ENCODE measurements at regions not wholly inside any gene's neighbourhood (a gene's known extent, or its start where the extent isn't known, plus 50 kb on each side); places are given as distances from the start of the nearest gene placed in this dataset.

DNA sequence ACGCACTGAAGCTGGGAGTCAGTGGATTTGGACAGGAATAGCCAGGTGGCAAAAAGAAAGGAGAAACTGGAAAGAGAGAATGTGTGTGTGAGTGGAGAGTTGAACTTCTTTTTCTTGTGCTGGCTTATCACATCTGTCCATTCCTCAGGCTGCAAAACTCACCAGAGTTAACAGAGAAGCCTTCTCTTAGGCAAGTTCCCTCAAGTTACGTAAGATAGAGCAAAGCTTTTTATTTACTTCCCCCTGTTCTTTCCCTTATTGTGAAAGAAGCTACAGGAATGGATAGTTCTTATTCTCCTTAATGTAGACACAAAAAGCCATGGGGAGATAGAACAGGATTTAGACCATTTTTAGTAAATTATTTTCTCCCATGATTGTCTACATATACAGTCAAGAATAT lies 188.6 kb downstream of the BMP2 start:
- no peak for DNase-seq
- no peaks in the 10 kb centered on the region for H3K9me3 ChIP-seq
- no peaks in the 10 kb centered on the region for H3K27me3 ChIP-seq
- H3K4me1 ChIP-seq: no peaks in the 10 kb centered on the region
- intact Hi-C loops (cut with DNase I; ENCODE audit: low total_unique reads): no loop called here
- TF ChIP-seq, protein P1, sequence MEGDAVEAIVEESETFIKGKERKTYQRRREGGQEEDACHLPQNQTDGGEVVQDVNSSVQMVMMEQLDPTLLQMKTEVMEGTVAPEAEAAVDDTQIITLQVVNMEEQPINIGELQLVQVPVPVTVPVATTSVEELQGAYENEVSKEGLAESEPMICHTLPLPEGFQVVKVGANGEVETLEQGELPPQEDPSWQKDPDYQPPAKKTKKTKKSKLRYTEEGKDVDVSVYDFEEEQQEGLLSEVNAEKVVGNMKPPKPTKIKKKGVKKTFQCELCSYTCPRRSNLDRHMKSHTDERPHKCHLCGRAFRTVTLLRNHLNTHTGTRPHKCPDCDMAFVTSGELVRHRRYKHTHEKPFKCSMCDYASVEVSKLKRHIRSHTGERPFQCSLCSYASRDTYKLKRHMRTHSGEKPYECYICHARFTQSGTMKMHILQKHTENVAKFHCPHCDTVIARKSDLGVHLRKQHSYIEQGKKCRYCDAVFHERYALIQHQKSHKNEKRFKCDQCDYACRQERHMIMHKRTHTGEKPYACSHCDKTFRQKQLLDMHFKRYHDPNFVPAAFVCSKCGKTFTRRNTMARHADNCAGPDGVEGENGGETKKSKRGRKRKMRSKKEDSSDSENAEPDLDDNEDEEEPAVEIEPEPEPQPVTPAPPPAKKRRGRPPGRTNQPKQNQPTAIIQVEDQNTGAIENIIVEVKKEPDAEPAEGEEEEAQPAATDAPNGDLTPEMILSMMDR (IDR thresholded peaks at IDR 0.05 in 4 of 5, conservative IDR thresholded peaks at IDR 0.05 in 1 of 5): no peak
- no peak for TF ChIP-seq POLR2A (IDR thresholded peaks at IDR 0.05)
- no peak overlapping the region for H3K4me3 ChIP-seq
- no peak for ATAC-seq
- no peak overlapping the region for H3K27ac ChIP-seq
- no peaks in the 10 kb centered on the region for H3K36me3 ChIP-seq
- in situ Hi-C loops (cut with MboI; ENCODE audit: low sequenced_read_pairs in 4 of 4): loop anchor here in 1 of 4 donors (25.0 kb wide), 1 partner anchor 106 kb away; no protein-coding TSS in a partner anchor

DNA sequence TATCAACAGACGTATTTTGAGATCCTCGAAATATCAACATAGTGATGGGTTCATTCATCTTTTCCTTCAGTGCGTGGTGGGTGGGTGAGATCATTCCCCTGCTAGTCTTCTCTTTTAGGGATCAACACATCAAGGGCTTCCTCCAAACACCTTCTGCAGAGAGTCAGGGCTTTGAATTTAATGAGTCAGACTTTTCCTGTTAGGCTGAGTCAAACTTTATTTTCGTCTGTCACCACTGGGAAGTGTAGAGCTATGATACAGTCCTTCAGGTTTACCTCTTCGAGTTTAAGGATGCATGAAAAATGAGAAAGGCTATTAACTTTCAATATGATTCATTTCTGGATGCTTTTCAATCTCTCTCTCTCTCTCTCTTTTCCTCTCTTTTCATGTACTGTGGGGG lies 189.1 kb downstream of the BMP2 start:
- no peaks in the 10 kb centered on the region for H3K9me3 ChIP-seq
- intact Hi-C loops (cut with DNase I; ENCODE audit: low total_unique reads) (no loop called here), in situ Hi-C loops (cut with MboI; ENCODE audit: low sequenced_read_pairs in 4 of 4) (loop anchor here in 1 of 4 donors (25.0 kb wide), 1 partner anchor 106 kb away; no protein-coding TSS in a partner anchor)
- ATAC-seq (no peak), DNase-seq (no peak)
- H3K27me3 ChIP-seq: no peaks in the 10 kb centered on the region
- TF ChIP-seq, protein P1 (IDR thresholded peaks at IDR 0.05 in 4 of 5, conservative IDR thresholded peaks at IDR 0.05 in 1 of 5): no peak
- TF ChIP-seq POLR2A (IDR thresholded peaks at IDR 0.05): no peak
- H3K27ac ChIP-seq: no peak overlapping the region
- no peaks in the 10 kb centered on the region for H3K4me1 ChIP-seq
- no peak overlapping the region for H3K4me3 ChIP-seq
- no peaks in the 10 kb centered on the region for H3K36me3 ChIP-seq

DNA sequence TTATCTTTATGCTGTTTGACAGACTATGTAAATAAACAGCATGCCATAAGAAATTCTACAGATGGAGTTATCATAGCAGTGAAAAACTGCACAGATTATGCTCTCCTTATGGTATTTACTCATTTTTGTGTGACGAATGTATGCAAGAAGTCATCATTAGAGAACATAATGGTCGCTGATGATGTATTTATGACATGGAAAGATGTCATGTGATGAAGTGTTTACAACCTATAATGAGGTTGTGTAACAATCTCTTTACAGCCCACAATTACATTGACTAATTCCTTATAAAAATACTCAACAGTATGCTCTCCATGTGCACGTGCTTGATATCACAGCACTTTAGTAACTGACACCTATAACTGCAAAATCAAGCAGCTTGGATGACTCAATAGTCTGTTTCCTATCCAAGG lies 192.4 kb downstream of the BMP2 start:
- intact Hi-C loops (cut with DNase I; ENCODE audit: low total_unique reads) (no loop called here), in situ Hi-C loops (cut with MboI; ENCODE audit: low sequenced_read_pairs in 4 of 4) (loop anchor here in 1 of 4 donors (25.0 kb wide), 1 partner anchor 102 kb away; no protein-coding TSS in a partner anchor)
- TF ChIP-seq, protein P1 (IDR thresholded peaks at IDR 0.05 in 4 of 5, conservative IDR thresholded peaks at IDR 0.05 in 1 of 5): no peak
- TF ChIP-seq POLR2A (IDR thresholded peaks at IDR 0.05): no peak
- no peaks in the 10 kb centered on the region for H3K9me3 ChIP-seq
- H3K4me1 ChIP-seq: no peaks in the 10 kb centered on the region
- H3K27ac ChIP-seq: no peak overlapping the region
- ATAC-seq (no peak), DNase-seq (no peak)
- no peak overlapping the region for H3K4me3 ChIP-seq
- no peaks in the 10 kb centered on the region for H3K36me3 ChIP-seq
- H3K27me3 ChIP-seq: no peaks in the 10 kb centered on the region

DNA sequence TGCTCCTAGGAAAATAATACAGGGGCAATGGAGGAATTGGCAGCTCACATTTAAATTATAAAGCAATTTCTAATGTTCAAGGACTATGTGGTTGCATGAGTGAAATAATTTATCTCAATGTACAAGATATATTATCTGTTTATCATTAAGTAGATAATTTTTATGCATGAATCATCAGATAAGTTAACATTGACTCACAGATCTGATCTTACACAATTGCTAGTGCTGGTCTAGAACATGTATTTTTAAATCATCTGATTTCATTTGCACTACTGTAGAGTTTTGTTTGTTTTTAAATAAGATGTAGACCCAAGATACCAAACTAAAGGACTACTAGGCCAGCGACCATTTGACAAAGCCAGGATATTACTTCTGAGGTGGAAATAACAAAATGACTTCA lies 199.2 kb downstream of the BMP2 start:
- intact Hi-C loops (cut with DNase I; ENCODE audit: low total_unique reads): no loop called here
- H3K27me3 ChIP-seq: no peaks in the 10 kb centered on the region
- no peaks in the 10 kb centered on the region for H3K36me3 ChIP-seq
- no peak overlapping the region for H3K4me3 ChIP-seq
- H3K4me1 ChIP-seq: no peaks in the 10 kb centered on the region
- DNase-seq (no peak), ATAC-seq (no peak)
- H3K9me3 ChIP-seq: no peaks in the 10 kb centered on the region
- in situ Hi-C loops (cut with MboI; ENCODE audit: low sequenced_read_pairs in 4 of 4): loop anchor here in 1 of 4 donors (25.0 kb wide), 1 partner anchor 96 kb away; no protein-coding TSS in a partner anchor
- no peak overlapping the region for H3K27ac ChIP-seq
- TF ChIP-seq, protein P1 (IDR thresholded peaks at IDR 0.05 in 4 of 5, conservative IDR thresholded peaks at IDR 0.05 in 1 of 5): no peak
- no peak for TF ChIP-seq POLR2A (IDR thresholded peaks at IDR 0.05)

- ATAC-seq (no peak), DNase-seq (no peak)
- intact Hi-C loops (cut with DNase I; ENCODE audit: low total_unique reads): no loop called here
- no peak overlapping the region for H3K27ac ChIP-seq
- H3K27me3 ChIP-seq: no peaks in the 10 kb centered on the region
- TF ChIP-seq POLR2A (IDR thresholded peaks at IDR 0.05): no peak
- TF ChIP-seq, protein P1 (IDR thresholded peaks at IDR 0.05 in 4 of 5, conservative IDR thresholded peaks at IDR 0.05 in 1 of 5): no peak
- H3K4me1 ChIP-seq: no peaks in the 10 kb centered on the region
- in situ Hi-C loops (cut with MboI; ENCODE audit: low sequenced_read_pairs in 4 of 4): loop anchor here in 1 of 4 donors (25.0 kb wide), 1 partner anchor 87 kb away; no protein-coding TSS in a partner anchor
- H3K36me3 ChIP-seq: no peaks in the 10 kb centered on the region
- H3K9me3 ChIP-seq: no peaks in the 10 kb centered on the region
- no peak overlapping the region for H3K4me3 ChIP-seq
Observed at GRCh38 chr20:6974838-6975237, 207.4 kb downstream of the BMP2 start.
